Lung (tissue), 11 donors: ENCODE measurements at regions not wholly inside any gene's neighbourhood (a gene's known extent, or its start where the extent isn't known, plus 50 kb on each side); places are given as distances from the start of the nearest gene placed in this dataset.
"Not testable (repeated sequence)": the region's sequence is repeated elsewhere in the genome, so short reads cannot be mapped to it uniquely, and the experiment has no call there.

ENCODE experiments used
- ATAC-seq: fragments of 200-7000 bp; cut with Tn5 transposase; one replicate; pipeline ENCODE4 v1.9.1; 2020; ENCODE audit warnings: moderate number of reproducible peaks; ENCODE audit not compliant: insufficient read depth, low FRiP score
- DNase-seq, 3 donors: peaks; one replicate each; pipeline ENCODE4 v3.0.0-alpha.2; 2013 to 2017
- H3K27ac ChIP-seq, 2 donors: one replicate each; pipeline ENCODE4 v1.5.1; 2013; ENCODE audit warnings: mild to moderate bottlenecking in 2 of 2, moderate library complexity in 2 of 2, control low read depth in 1 of 2, inconsistent platforms in 1 of 2, low read depth in 1 of 2, low read length in 1 of 2
- H3K27me3 ChIP-seq, 3 donors: one replicate each; pipeline ENCODE4 v1.5.1; 2013; ENCODE audit warnings: low read length in 2 of 3; ENCODE audit not compliant: control insufficient read depth in 3 of 3, insufficient read depth in 3 of 3
- H3K36me3 ChIP-seq, 4 donors: one replicate each; pipeline ENCODE4 v1.5.1; 2013; ENCODE audit warnings: low read length in 4 of 4, mild to moderate bottlenecking in 1 of 4, moderate library complexity in 1 of 4; ENCODE audit not compliant: control insufficient read depth in 4 of 4, insufficient read depth in 4 of 4
- H3K4me1 ChIP-seq, 5 donors: one replicate each; pipeline ENCODE4 v1.5.1; 2013; ENCODE audit warnings: low read length in 5 of 5, mild to moderate bottlenecking in 2 of 5, moderate library complexity in 1 of 5; ENCODE audit not compliant: control insufficient read depth in 5 of 5, insufficient read depth in 5 of 5
- H3K4me3 ChIP-seq: one replicate; pipeline ENCODE4 v1.5.1; 2013; ENCODE audit warnings: mild to moderate bottlenecking, control low read depth, moderate library complexity
- H3K9ac ChIP-seq, 2 donors: one replicate each; pipeline ENCODE4 v1.5.1; 2013; ENCODE audit warnings: low read length in 2 of 2, control low read depth in 1 of 2; ENCODE audit not compliant: insufficient read depth in 1 of 2
- H3K9me3 ChIP-seq, 4 donors: one replicate each; pipeline ENCODE4 v1.5.1; 2013; ENCODE audit warnings: low read length in 3 of 4, mild to moderate bottlenecking in 1 of 4, moderate library complexity in 1 of 4; ENCODE audit not compliant: control insufficient read depth in 4 of 4, insufficient read depth in 3 of 4
- WGBS, 2 donors: extraction: QIAGEN DNeasy Blood & Tissue Kit; methylation state at CpG; one replicate each; pipeline ENCODE4 v1.1.7; 2013; 5-methylcytosine and 5-hydroxymethylcytosine counted together
- TF ChIP-seq, protein P1 (sequence below): IDR thresholded peaks from 2 replicates; pipeline ENCODE4 v1.5.1; 2012; ENCODE audit warnings: mild to moderate bottlenecking; ENCODE audit errors: control extremely low read depth, extremely low read depth
- donor health status: control.
- donor health status: control.
- donor health status: Bipolar disorder and iron deficiency.
- donor health status: healthy.
- donor health status: DM: yes; HTN: yes; CAD: no.

GRCh38 chr1:166638137-166638536, 201.1 kb upstream of the POGK start:
- TF ChIP-seq, protein P1, sequence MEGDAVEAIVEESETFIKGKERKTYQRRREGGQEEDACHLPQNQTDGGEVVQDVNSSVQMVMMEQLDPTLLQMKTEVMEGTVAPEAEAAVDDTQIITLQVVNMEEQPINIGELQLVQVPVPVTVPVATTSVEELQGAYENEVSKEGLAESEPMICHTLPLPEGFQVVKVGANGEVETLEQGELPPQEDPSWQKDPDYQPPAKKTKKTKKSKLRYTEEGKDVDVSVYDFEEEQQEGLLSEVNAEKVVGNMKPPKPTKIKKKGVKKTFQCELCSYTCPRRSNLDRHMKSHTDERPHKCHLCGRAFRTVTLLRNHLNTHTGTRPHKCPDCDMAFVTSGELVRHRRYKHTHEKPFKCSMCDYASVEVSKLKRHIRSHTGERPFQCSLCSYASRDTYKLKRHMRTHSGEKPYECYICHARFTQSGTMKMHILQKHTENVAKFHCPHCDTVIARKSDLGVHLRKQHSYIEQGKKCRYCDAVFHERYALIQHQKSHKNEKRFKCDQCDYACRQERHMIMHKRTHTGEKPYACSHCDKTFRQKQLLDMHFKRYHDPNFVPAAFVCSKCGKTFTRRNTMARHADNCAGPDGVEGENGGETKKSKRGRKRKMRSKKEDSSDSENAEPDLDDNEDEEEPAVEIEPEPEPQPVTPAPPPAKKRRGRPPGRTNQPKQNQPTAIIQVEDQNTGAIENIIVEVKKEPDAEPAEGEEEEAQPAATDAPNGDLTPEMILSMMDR: no peak
- Histone ChIP-seq H3K9ac (no peak overlapping the region), H3K27ac (no peak overlapping the region), H3K4me3 (no peak overlapping the region), H3K36me3 (no peaks in the 10 kb centered on the region), H3K9me3 (peaks cover 0 to 2% (median 0%) of the 10 kb centered on the region in 4 donors), H3K4me1 (no peaks in the 10 kb centered on the region), H3K27me3 (no peaks in the 10 kb centered on the region)
- ATAC-seq: no peak
- 83 to 90% methylated on average over 5 of the region's 5 CpGs for WGBS, 2 donors
- DNase-seq: no peak

- ATAC-seq: not testable (repeated sequence)
Measured at GRCh38 chr1:166657228-166657627, 182.0 kb upstream of the POGK start.

DNA sequence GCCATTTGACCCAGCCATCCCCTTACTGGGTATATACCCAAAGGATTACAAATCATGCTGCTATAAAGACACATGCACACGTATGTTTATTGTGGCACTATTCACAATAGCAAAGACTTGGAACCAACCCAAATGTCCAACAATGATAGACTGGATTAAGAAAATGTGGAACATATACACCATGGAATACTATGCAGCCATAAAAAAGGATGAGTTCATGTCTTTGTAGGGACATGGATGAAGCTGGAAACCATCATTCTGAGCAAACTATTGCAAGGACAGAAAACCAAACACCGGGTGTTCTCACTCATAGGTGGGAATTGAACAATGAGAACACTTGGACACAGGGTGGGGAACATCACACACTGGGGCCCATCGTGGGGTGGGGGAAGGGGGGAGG, 172.5 kb upstream of the POGK start:
- H3K36me3 ChIP-seq, H3K27me3 ChIP-seq, H3K9me3 ChIP-seq, ATAC-seq, H3K4me3 ChIP-seq, H3K4me1 ChIP-seq, DNase-seq, H3K9ac ChIP-seq, H3K27ac ChIP-seq: not testable (repeated sequence)
- WGBS, 2 donors: 74 to 90% methylated on average over 3 of the region's 3 CpGs

More at GRCh38 chr1:166657228-166657627, 182.0 kb upstream of the POGK start:
- WGBS, 2 donors: 57 to 80% methylated on average over 2 of the region's 2 CpGs
- not testable (repeated sequence) for H3K9me3 ChIP-seq, H3K4me3 ChIP-seq, H3K27me3 ChIP-seq, H3K9ac ChIP-seq, H3K27ac ChIP-seq, H3K4me1 ChIP-seq, H3K36me3 ChIP-seq, DNase-seq

DNA sequence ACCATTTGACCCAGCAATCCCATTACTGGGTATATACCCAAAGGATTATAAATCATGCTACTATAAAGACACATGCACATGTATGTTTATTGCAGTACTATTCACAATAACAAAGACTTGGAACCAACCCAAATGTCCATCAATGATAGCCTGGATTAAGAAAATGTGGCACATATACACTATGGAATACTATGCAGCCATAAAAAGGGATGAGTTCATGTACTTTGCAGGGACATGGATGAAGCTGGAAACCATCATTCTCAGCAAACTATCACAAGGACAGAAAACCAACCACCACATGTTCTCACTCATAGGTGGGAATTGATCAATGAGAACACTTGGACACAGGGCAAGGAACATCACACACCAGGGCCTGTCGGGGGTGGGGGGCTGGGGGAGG, 171.7 kb upstream of the POGK start:
- not testable (repeated sequence) for DNase-seq, H3K4me1 ChIP-seq, ATAC-seq, H3K9ac ChIP-seq, H3K36me3 ChIP-seq, H3K4me3 ChIP-seq, H3K9me3 ChIP-seq, H3K27ac ChIP-seq, H3K27me3 ChIP-seq
- 86 to 88% methylated on average over 1 of the region's 1 CpG for WGBS, 2 donors

DNA sequence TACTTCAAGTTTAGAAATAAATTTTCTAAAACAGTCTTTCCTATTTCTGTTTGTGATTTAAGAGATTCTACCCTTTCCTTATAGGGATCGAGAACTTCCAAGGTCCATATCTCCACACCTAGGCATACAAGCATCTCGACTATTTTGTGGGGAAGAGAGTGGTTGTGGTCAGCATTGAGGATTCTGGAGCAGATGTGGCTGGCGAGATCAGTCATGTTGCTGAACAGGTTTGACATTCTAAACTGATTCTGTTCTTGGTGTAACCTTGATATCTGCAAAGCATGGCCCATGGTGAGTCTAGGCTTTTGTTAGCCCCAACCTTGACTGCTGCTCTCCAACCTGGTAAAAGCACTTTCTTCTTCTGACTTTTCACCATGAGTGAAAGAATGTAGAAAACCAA, 167.6 kb upstream of the POGK start:
- Histone ChIP-seq H3K9ac (no peak overlapping the region), H3K36me3 (no peaks in the 10 kb centered on the region), H3K4me3 (no peak overlapping the region), H3K4me1 (no peaks in the 10 kb centered on the region), H3K9me3 (no peaks in the 10 kb centered on the region), H3K27ac (no peak overlapping the region), H3K27me3 (no peaks in the 10 kb centered on the region)
- ATAC-seq (no peak), DNase-seq (no peak)
- TF ChIP-seq, protein P1: no peak
- 80 to 87% methylated on average over 3 of the region's 3 CpGs for WGBS, 2 donors
